ENCODE measurements at regions not wholly inside any gene's neighbourhood (a gene's known extent, or its start where the extent isn't known, plus 50 kb on each side); places are given as distances from the start of the nearest gene placed in this dataset.

GRCh38 chr13:70841240-70842061, 733.2 kb upstream of the KLHL1 start:
- Histone ChIP-seq H3K4me3 (ENCODE audit: low read length) (no peak overlapping the region), H3K27me3 (ENCODE audit: low read depth, low read length) (no peaks in the 10 kb centered on the region), H3K9me3 (ENCODE audit: insufficient read depth, low read length) (no peaks in the 10 kb centered on the region), H3K9ac (ENCODE audit: low read length) (no peak overlapping the region), H3K27ac (ENCODE audit: low read length) (no peak overlapping the region), H3K4me2 (ENCODE audit: low read length) (no peak overlapping the region), H3K4me1 (ENCODE audit: low read length) (no peaks in the 10 kb centered on the region), H3K36me3 (replicated peaks; ENCODE audit: low read depth, low read length) (no peaks in the 10 kb centered on the region), H4K20me1 (ENCODE audit: insufficient read depth, low read length) (no peaks in the 10 kb centered on the region), H2AFZ (ENCODE audit: low read depth, low read length) (no peak overlapping the region), H3K79me2 (ENCODE audit: low read length) (no peaks in the 10 kb centered on the region)
- TF ChIP-seq EZH2phosphoT487 (IDR thresholded peaks at IDR 0.05; ENCODE audit: low read depth) (no peak), CTCF (IDR thresholded peaks at IDR 0.05; ENCODE audit: low read depth, low read length) (no peak)

- no peaks in the 10 kb centered on the region for H3K27me3 ChIP-seq (ENCODE audit: low read depth, low read length)
These were observed 727.1 kb upstream of the KLHL1 start for GRCh38 chr13:70835371-70835770.

GRCh38 chr13:70829748-70830147, 721.5 kb upstream of the KLHL1 start:
- H3K79me2 ChIP-seq (ENCODE audit: low read length): no peaks in the 10 kb centered on the region
- TF ChIP-seq EZH2phosphoT487 (IDR thresholded peaks at IDR 0.05; ENCODE audit: low read depth) (no peak), CTCF (IDR thresholded peaks at IDR 0.05; ENCODE audit: low read depth, low read length) (no peak)
- no peak overlapping the region for H3K9ac ChIP-seq (ENCODE audit: low read length)
- H2AFZ ChIP-seq (ENCODE audit: low read depth, low read length): no peak overlapping the region
- no peak overlapping the region for H3K27ac ChIP-seq (ENCODE audit: low read length)
- no peaks in the 10 kb centered on the region for H3K27me3 ChIP-seq (ENCODE audit: low read depth, low read length)
- H3K4me2 ChIP-seq (ENCODE audit: low read length): no peak overlapping the region
- H3K4me3 ChIP-seq (ENCODE audit: low read length): no peak overlapping the region
- H3K9me3 ChIP-seq (ENCODE audit: insufficient read depth, low read length): no peaks in the 10 kb centered on the region
- H4K20me1 ChIP-seq (ENCODE audit: insufficient read depth, low read length): no peaks in the 10 kb centered on the region
- H3K36me3 ChIP-seq (replicated peaks; ENCODE audit: low read depth, low read length): no peaks in the 10 kb centered on the region
- H3K4me1 ChIP-seq (ENCODE audit: low read length): no peaks in the 10 kb centered on the region

More at GRCh38 chr13:70835371-70835770, 727.1 kb upstream of the KLHL1 start:
- no peaks in the 10 kb centered on the region for H4K20me1 ChIP-seq (ENCODE audit: insufficient read depth, low read length)
- H3K27ac ChIP-seq (ENCODE audit: low read length): no peak overlapping the region
- no peaks in the 10 kb centered on the region for H3K36me3 ChIP-seq (replicated peaks; ENCODE audit: low read depth, low read length)
- H3K9ac ChIP-seq (ENCODE audit: low read length): no peak overlapping the region
- no peak overlapping the region for H2AFZ ChIP-seq (ENCODE audit: low read depth, low read length)
- H3K9me3 ChIP-seq (ENCODE audit: insufficient read depth, low read length): no peaks in the 10 kb centered on the region
- H3K4me3 ChIP-seq (ENCODE audit: low read length): no peak overlapping the region
- TF ChIP-seq CTCF (IDR thresholded peaks at IDR 0.05; ENCODE audit: low read depth, low read length) (no peak), EZH2phosphoT487 (IDR thresholded peaks at IDR 0.05; ENCODE audit: low read depth) (no peak)
- H3K79me2 ChIP-seq (ENCODE audit: low read length): no peaks in the 10 kb centered on the region
- H3K4me1 ChIP-seq (ENCODE audit: low read length): no peaks in the 10 kb centered on the region
- H3K4me2 ChIP-seq (ENCODE audit: low read length): no peak overlapping the region

GRCh38 chr13:70817576-70817975, 709.3 kb upstream of the KLHL1 start:
- no peak overlapping the region for H2AFZ ChIP-seq (ENCODE audit: low read depth, low read length)
- H3K4me1 ChIP-seq (ENCODE audit: low read length): peaks cover 38% of the 10 kb centered on the region
- H3K9ac ChIP-seq (ENCODE audit: low read length): no peak overlapping the region
- no peaks in the 10 kb centered on the region for H3K79me2 ChIP-seq (ENCODE audit: low read length)
- peaks cover 16% of the 10 kb centered on the region for H3K36me3 ChIP-seq (replicated peaks; ENCODE audit: low read depth, low read length)
- H3K9me3 ChIP-seq (ENCODE audit: insufficient read depth, low read length): peaks cover 8% of the 10 kb centered on the region
- no peaks in the 10 kb centered on the region for H3K27me3 ChIP-seq (ENCODE audit: low read depth, low read length)
- no peak overlapping the region for H3K4me2 ChIP-seq (ENCODE audit: low read length)
- no peaks in the 10 kb centered on the region for H4K20me1 ChIP-seq (ENCODE audit: insufficient read depth, low read length)
- H3K4me3 ChIP-seq (ENCODE audit: low read length): no peak overlapping the region
- H3K27ac ChIP-seq (ENCODE audit: low read length): no peak overlapping the region
- no peak for TF ChIP-seq CTCF (IDR thresholded peaks at IDR 0.05; ENCODE audit: low read depth, low read length)
- TF ChIP-seq EZH2phosphoT487 (IDR thresholded peaks at IDR 0.05; ENCODE audit: low read depth): no peak

Measured in OCI-LY3 (cell line).